ENCODE measurements at regions not wholly inside any gene's neighbourhood (a gene's known extent, or its start where the extent isn't known, plus 50 kb on each side); places are given as distances from the start of the nearest gene placed in this dataset. TPM values are rescaled to one million over a fixed set of nuclear protein-coding genes. Genes with fewer than 3 reads are reported as not detected.

Small RNA genes in the stretch of these regions (small RNA-seq; reads per million reads assigned to genes)
- not detected for gene RF00026

Data from K562 (cell line).